Activated naive CD4-positive, alpha-beta T cell treated with anti-CD3 and anti-CD28 coated beads for 36 hours (primary cell): ENCODE measurements at regions not wholly inside any gene's neighbourhood (a gene's known extent, or its start where the extent isn't known, plus 50 kb on each side); places are given as distances from the start of the nearest gene placed in this dataset.
"Not testable (repeated sequence)": the region's sequence is repeated elsewhere in the genome, so short reads cannot be mapped to it uniquely, and the experiment has no call there.

Source experiments
- CTCF ChIA-PET: fragments of 350-600 bp; sonication (Branson Sonifier 250); formaldehyde crosslinking; loops from one replicate; lab custom pipeline; 2021; ENCODE audit warnings: antibody characterized with exemption; lab: Charles Lee
- DNase-seq: peaks from one replicate; pipeline ENCODE4 v3.0.0-alpha.2; 2020
- H3K27ac Mint-ChIP-seq: one replicate; pipeline ENCODE4 v1.8.0; 2021; ENCODE audit warnings: mild to moderate bottlenecking, mixed read lengths
- H3K27me3 Mint-ChIP-seq: one replicate; pipeline ENCODE4 v1.8.0; 2021; ENCODE audit warnings: low read depth, mixed read lengths
- H3K36me3 Mint-ChIP-seq: one replicate; pipeline ENCODE4 v1.8.0; 2021; ENCODE audit warnings: low read depth, mixed read lengths
- H3K4me1 Mint-ChIP-seq: one replicate; pipeline ENCODE4 v1.8.0; 2021; ENCODE audit warnings: low read depth, mixed read lengths
- H3K4me3 Mint-ChIP-seq: one replicate; pipeline ENCODE4 v1.8.0; 2021; ENCODE audit warnings: mild to moderate bottlenecking, moderate library complexity, mixed read lengths
- H3K9me3 Mint-ChIP-seq: one replicate; pipeline ENCODE4 v1.8.0; 2021; ENCODE audit warnings: mixed read lengths
- intact Hi-C: fragments of 100-400 bp; cut with micrococcal nuclease; formaldehyde crosslinking; loops from one replicate; pipeline ENCODE4 v1.15.1; 2023

GRCh38 chrX:115357326-115358120, 68.0 kb downstream of the LUZP4 start:
- Mint-ChIP-seq H3K4me3 (no peak overlapping the region), H3K4me1 (no peaks in the 10 kb centered on the region), H3K9me3 (no peaks in the 10 kb centered on the region), H3K27me3 (no peaks in the 10 kb centered on the region), H3K27ac (no peak overlapping the region), H3K36me3 (no peaks in the 10 kb centered on the region)
- intact Hi-C loops, result no loop called here
- CTCF ChIA-PET, result no interaction called here
- DNase-seq, result no peak

- CTCF ChIA-PET, H3K9me3 Mint-ChIP-seq, H3K4me3 Mint-ChIP-seq, H3K27me3 Mint-ChIP-seq, H3K27ac Mint-ChIP-seq, intact Hi-C loops, H3K36me3 Mint-ChIP-seq, H3K4me1 Mint-ChIP-seq, DNase-seq: not testable (repeated sequence)
These were observed 70.0 kb downstream of the LUZP4 start for GRCh38 chrX:115359508-115359907.

- Mint-ChIP-seq H3K4me1 (no peaks in the 10 kb centered on the region), H3K27me3 (peaks cover 3% of the 10 kb centered on the region), H3K4me3 (no peak overlapping the region), H3K36me3 (no peaks in the 10 kb centered on the region), H3K9me3 (no peaks in the 10 kb centered on the region), H3K27ac (no peak overlapping the region)
- no peak for DNase-seq
- CTCF ChIA-PET, result no interaction called here
- intact Hi-C loops, result no loop called here
These were observed 70.8 kb downstream of the LUZP4 start for GRCh38 chrX:115360220-115360781.

GRCh38 chrX:115362334-115363095, 73.0 kb downstream of the LUZP4 start:
- no peak for DNase-seq
- intact Hi-C loops, result no loop called here
- CTCF ChIA-PET, result no interaction called here
- no peaks in the 10 kb centered on the region for H3K36me3 Mint-ChIP-seq
- H3K4me3 Mint-ChIP-seq, result no peak overlapping the region
- H3K27ac Mint-ChIP-seq, result no peak overlapping the region
- no peaks in the 10 kb centered on the region for H3K4me1 Mint-ChIP-seq
- no peaks in the 10 kb centered on the region for H3K9me3 Mint-ChIP-seq
- peaks cover 3% of the 10 kb centered on the region for H3K27me3 Mint-ChIP-seq

GRCh38 chrX:115363372-115363771, 73.9 kb downstream of the LUZP4 start:
- intact Hi-C loops, result no loop called here
- DNase-seq, result no peak
- Mint-ChIP-seq H3K27ac (no peak overlapping the region), H3K4me1 (no peaks in the 10 kb centered on the region), H3K4me3 (no peak overlapping the region), H3K27me3 (peaks cover 3% of the 10 kb centered on the region), H3K9me3 (no peaks in the 10 kb centered on the region), H3K36me3 (no peaks in the 10 kb centered on the region)
- CTCF ChIA-PET, result no interaction called here

GRCh38 chrX:115363897-115364296, 74.4 kb downstream of the LUZP4 start:
- DNase-seq, result no peak
- H3K36me3 Mint-ChIP-seq, result no peaks in the 10 kb centered on the region
- CTCF ChIA-PET, result no interaction called here
- H3K4me1 Mint-ChIP-seq, result no peaks in the 10 kb centered on the region
- H3K27me3 Mint-ChIP-seq, result peaks cover 3% of the 10 kb centered on the region
- no peaks in the 10 kb centered on the region for H3K9me3 Mint-ChIP-seq
- intact Hi-C loops, result no loop called here
- no peak overlapping the region for H3K4me3 Mint-ChIP-seq
- H3K27ac Mint-ChIP-seq, result no peak overlapping the region

- Mint-ChIP-seq H3K9me3 (no peaks in the 10 kb centered on the region), H3K27ac (no peak overlapping the region), H3K36me3 (no peaks in the 10 kb centered on the region), H3K4me1 (no peaks in the 10 kb centered on the region), H3K27me3 (peaks cover 3% of the 10 kb centered on the region), H3K4me3 (no peak overlapping the region)
- intact Hi-C loops, result no loop called here
- CTCF ChIA-PET, result no interaction called here
- DNase-seq, result no peak
These were observed 75.2 kb downstream of the LUZP4 start for GRCh38 chrX:115364670-115365069.

- CTCF ChIA-PET, result interaction anchor here (0.9 kb wide), 1 partner anchor 36 kb away, joined by 3 read pairs; no protein-coding TSS in a partner anchor
- no peak for DNase-seq
- Mint-ChIP-seq H3K4me3 (no peak overlapping the region), H3K27me3 (peaks cover 3% of the 10 kb centered on the region), H3K4me1 (no peaks in the 10 kb centered on the region), H3K27ac (no peak overlapping the region), H3K36me3 (no peaks in the 10 kb centered on the region), H3K9me3 (no peaks in the 10 kb centered on the region)
- intact Hi-C loops, result no loop called here
These were observed 77.0 kb downstream of the LUZP4 start for GRCh38 chrX:115366535-115366934.

GRCh38 chrX:115367455-115367854, 77.9 kb downstream of the LUZP4 start:
- Mint-ChIP-seq H3K4me1 (no peaks in the 10 kb centered on the region), H3K27me3 (peaks cover 3% of the 10 kb centered on the region), H3K36me3 (no peaks in the 10 kb centered on the region), H3K4me3 (no peak overlapping the region), H3K9me3 (no peaks in the 10 kb centered on the region), H3K27ac (no peak overlapping the region)
- intact Hi-C loops, result no loop called here
- CTCF ChIA-PET, result interaction anchor here (0.9 kb wide), 1 partner anchor 37 kb away, joined by 3 read pairs; no protein-coding TSS in a partner anchor
- no peak for DNase-seq

GRCh38 chrX:115367951-115368350, 78.4 kb downstream of the LUZP4 start:
- no peaks in the 10 kb centered on the region for H3K9me3 Mint-ChIP-seq
- H3K36me3 Mint-ChIP-seq, result no peaks in the 10 kb centered on the region
- CTCF ChIA-PET, result no interaction called here
- intact Hi-C loops, result no loop called here
- H3K27me3 Mint-ChIP-seq, result peaks cover 3% of the 10 kb centered on the region
- DNase-seq, result no peak
- no peak overlapping the region for H3K4me3 Mint-ChIP-seq
- H3K4me1 Mint-ChIP-seq, result no peaks in the 10 kb centered on the region
- H3K27ac Mint-ChIP-seq, result no peak overlapping the region

- no peak overlapping the region for H3K4me3 Mint-ChIP-seq
- no peak for DNase-seq
- no peaks in the 10 kb centered on the region for H3K4me1 Mint-ChIP-seq
- intact Hi-C loops, result no loop called here
- H3K27ac Mint-ChIP-seq, result no peak overlapping the region
- no peaks in the 10 kb centered on the region for H3K9me3 Mint-ChIP-seq
- CTCF ChIA-PET, result no interaction called here
- no peaks in the 10 kb centered on the region for H3K36me3 Mint-ChIP-seq
- H3K27me3 Mint-ChIP-seq, result peaks cover 3% of the 10 kb centered on the region
These were observed 79.4 kb downstream of the LUZP4 start for GRCh38 chrX:115368876-115369275.

GRCh38 chrX:115372152-115372551, 82.6 kb downstream of the LUZP4 start:
- DNase-seq, result no peak
- H3K9me3 Mint-ChIP-seq, result no peaks in the 10 kb centered on the region
- H3K36me3 Mint-ChIP-seq, result no peaks in the 10 kb centered on the region
- intact Hi-C loops, result no loop called here
- CTCF ChIA-PET, result no interaction called here
- H3K4me3 Mint-ChIP-seq, result no peak overlapping the region
- H3K27ac Mint-ChIP-seq, result no peak overlapping the region
- no peaks in the 10 kb centered on the region for H3K27me3 Mint-ChIP-seq
- H3K4me1 Mint-ChIP-seq, result no peaks in the 10 kb centered on the region
